ENCODE measurements at regions not wholly inside any gene's neighbourhood (a gene's known extent, or its start where the extent isn't known, plus 50 kb on each side); places are given as distances from the start of the nearest gene placed in this dataset.

DNA sequence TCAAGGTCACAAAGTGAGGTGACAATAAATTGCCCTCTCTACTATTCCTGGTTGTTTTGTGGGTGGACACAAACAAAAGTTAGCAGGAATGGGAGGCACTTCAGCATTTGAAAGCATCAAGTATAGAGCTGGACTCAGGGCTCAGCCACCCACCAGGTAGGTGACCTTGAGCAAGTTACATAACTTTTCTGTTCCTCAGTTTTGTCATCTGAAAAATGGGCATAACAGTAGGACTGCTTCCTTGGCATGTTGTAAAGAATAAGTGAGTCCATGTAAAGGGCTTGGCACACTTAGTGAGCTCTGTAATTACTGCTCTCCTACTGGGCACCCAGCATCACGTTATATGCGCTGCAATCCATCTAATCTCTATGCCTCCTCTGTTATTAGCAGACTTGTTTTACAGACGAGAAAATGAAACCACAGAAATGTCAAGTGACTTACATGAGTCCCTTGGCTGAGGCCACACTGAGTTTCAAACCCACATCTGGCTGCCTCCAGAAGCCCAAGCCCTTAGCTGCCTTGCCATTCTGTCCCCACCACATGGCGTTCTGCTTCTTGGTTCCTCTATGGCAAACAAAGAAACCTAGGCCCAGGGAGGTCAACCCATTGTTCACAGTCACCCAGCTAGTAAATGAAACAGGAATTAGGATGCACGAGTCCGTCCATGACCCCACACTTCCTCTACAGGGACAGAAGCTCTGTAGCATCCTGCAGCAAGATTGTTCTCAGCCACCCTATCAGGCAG lies 63.2 kb upstream of the SLC24A4 start:
- H3K27ac ChIP-seq (replicated peaks) = no peak overlapping the region
- H3K4me3 ChIP-seq (replicated peaks; ENCODE audit: insufficient read depth, low read length) = no peak overlapping the region
- no peak for DNase-seq (ENCODE audit: low read depth in 1 of 2, low spot score in 1 of 2)
- TF ChIP-seq, protein P1, sequence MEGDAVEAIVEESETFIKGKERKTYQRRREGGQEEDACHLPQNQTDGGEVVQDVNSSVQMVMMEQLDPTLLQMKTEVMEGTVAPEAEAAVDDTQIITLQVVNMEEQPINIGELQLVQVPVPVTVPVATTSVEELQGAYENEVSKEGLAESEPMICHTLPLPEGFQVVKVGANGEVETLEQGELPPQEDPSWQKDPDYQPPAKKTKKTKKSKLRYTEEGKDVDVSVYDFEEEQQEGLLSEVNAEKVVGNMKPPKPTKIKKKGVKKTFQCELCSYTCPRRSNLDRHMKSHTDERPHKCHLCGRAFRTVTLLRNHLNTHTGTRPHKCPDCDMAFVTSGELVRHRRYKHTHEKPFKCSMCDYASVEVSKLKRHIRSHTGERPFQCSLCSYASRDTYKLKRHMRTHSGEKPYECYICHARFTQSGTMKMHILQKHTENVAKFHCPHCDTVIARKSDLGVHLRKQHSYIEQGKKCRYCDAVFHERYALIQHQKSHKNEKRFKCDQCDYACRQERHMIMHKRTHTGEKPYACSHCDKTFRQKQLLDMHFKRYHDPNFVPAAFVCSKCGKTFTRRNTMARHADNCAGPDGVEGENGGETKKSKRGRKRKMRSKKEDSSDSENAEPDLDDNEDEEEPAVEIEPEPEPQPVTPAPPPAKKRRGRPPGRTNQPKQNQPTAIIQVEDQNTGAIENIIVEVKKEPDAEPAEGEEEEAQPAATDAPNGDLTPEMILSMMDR (IDR thresholded peaks at IDR 0.05; ENCODE audit: insufficient read depth, low read length) = no peak
- TF ChIP-seq, protein P2, sequence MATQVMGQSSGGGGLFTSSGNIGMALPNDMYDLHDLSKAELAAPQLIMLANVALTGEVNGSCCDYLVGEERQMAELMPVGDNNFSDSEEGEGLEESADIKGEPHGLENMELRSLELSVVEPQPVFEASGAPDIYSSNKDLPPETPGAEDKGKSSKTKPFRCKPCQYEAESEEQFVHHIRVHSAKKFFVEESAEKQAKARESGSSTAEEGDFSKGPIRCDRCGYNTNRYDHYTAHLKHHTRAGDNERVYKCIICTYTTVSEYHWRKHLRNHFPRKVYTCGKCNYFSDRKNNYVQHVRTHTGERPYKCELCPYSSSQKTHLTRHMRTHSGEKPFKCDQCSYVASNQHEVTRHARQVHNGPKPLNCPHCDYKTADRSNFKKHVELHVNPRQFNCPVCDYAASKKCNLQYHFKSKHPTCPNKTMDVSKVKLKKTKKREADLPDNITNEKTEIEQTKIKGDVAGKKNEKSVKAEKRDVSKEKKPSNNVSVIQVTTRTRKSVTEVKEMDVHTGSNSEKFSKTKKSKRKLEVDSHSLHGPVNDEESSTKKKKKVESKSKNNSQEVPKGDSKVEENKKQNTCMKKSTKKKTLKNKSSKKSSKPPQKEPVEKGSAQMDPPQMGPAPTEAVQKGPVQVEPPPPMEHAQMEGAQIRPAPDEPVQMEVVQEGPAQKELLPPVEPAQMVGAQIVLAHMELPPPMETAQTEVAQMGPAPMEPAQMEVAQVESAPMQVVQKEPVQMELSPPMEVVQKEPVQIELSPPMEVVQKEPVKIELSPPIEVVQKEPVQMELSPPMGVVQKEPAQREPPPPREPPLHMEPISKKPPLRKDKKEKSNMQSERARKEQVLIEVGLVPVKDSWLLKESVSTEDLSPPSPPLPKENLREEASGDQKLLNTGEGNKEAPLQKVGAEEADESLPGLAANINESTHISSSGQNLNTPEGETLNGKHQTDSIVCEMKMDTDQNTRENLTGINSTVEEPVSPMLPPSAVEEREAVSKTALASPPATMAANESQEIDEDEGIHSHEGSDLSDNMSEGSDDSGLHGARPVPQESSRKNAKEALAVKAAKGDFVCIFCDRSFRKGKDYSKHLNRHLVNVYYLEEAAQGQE (IDR thresholded peaks at IDR 0.05; ENCODE audit: insufficient replicate concordance, low read depth) = no peak
- TF ChIP-seq SPI1 (IDR thresholded peaks at IDR 0.05; ENCODE audit: borderline replicate concordance, low read depth) = no peak
- TF ChIP-seq GABPA (IDR thresholded peaks at IDR 0.05; ENCODE audit: low read depth) = no peak
- no peak for TF ChIP-seq POLR2AphosphoS5 (IDR thresholded peaks at IDR 0.05; ENCODE audit: low read depth)
- peaks cover 9% of the 10 kb centered on the region for H3K27me3 ChIP-seq (ENCODE audit: insufficient read depth, poor library complexity, severe bottlenecking)

DNA sequence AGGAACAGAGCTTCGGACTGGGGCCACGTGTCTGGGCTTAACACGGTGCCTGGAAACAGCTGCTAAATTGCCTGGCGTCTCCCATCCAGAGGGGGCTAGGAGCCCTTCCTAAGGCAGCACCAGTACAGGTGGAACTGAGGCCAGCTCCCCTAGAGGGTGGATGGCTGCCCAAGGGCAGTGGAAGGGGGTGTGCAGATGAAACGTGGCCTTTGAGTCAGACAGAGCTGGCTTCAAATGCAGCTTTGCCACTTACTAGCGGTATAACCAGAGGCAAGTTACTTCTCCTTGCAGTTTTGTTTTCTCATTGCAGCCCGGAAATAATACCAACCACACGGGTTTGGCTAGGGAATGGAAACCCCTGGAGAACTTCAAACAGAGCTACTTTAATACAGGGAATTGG lies 59.3 kb upstream of the SLC24A4 start:
- Histone ChIP-seq H3K4me3 (replicated peaks; ENCODE audit: insufficient read depth, low read length) (no peak overlapping the region), H3K27ac (replicated peaks) (no peak overlapping the region), H3K27me3 (ENCODE audit: insufficient read depth, poor library complexity, severe bottlenecking) (no peaks in the 10 kb centered on the region)
- peak in 1 of 2 experiments; percentile 52 for DNase-seq (ENCODE audit: low read depth in 1 of 2, low spot score in 1 of 2)
- TF ChIP-seq, protein P1 (IDR thresholded peaks at IDR 0.05; ENCODE audit: insufficient read depth, low read length) = no peak
- TF ChIP-seq POLR2AphosphoS5 (IDR thresholded peaks at IDR 0.05; ENCODE audit: low read depth) = no peak
- no peak for TF ChIP-seq SPI1 (IDR thresholded peaks at IDR 0.05; ENCODE audit: borderline replicate concordance, low read depth)
- TF ChIP-seq, protein P2 (IDR thresholded peaks at IDR 0.05; ENCODE audit: insufficient replicate concordance, low read depth) = no peak
- TF ChIP-seq GABPA (IDR thresholded peaks at IDR 0.05; ENCODE audit: low read depth) = no peak

DNA sequence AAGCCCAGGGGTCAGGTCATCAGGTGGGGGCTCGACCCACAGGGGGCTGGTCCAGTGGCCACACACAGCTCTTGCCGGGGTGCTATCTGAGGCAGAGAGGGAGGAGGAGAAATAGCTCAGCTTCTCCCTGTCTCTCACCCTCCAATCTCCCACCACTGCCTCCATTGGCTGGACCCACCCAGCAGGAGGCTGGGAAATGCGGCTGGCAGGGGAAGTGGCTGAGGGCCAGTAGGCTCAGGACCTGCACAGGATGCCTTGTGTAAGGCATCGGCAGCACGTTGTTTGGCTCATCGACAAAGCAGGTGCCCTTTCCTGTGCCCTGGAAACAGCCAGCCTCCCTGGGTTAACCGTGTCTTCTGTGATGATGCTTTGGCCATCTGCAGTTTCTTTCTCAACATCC lies 58.8 kb upstream of the SLC24A4 start:
- H3K27me3 ChIP-seq (ENCODE audit: insufficient read depth, poor library complexity, severe bottlenecking) = no peaks in the 10 kb centered on the region

More for the DNA sequence above, 58.8 kb upstream of the SLC24A4 start:
- Histone ChIP-seq H3K27ac (replicated peaks) (no peak overlapping the region), H3K4me3 (replicated peaks; ENCODE audit: insufficient read depth, low read length) (no peak overlapping the region)
- peak; percentile 30 to 43 for DNase-seq (ENCODE audit: low read depth in 1 of 2, low spot score in 1 of 2)
- TF ChIP-seq, protein P1 (IDR thresholded peaks at IDR 0.05; ENCODE audit: insufficient read depth, low read length) = no peak
- no peak for TF ChIP-seq POLR2AphosphoS5 (IDR thresholded peaks at IDR 0.05; ENCODE audit: low read depth)
- TF ChIP-seq GABPA (IDR thresholded peaks at IDR 0.05; ENCODE audit: low read depth) = no peak
- TF ChIP-seq, protein P2 (IDR thresholded peaks at IDR 0.05; ENCODE audit: insufficient replicate concordance, low read depth) = no peak
- no peak for TF ChIP-seq SPI1 (IDR thresholded peaks at IDR 0.05; ENCODE audit: borderline replicate concordance, low read depth)

All from HL-60 (cell line).